ENCODE measurements at regions not wholly inside any gene's neighbourhood (a gene's known extent, or its start where the extent isn't known, plus 50 kb on each side); places are given as distances from the start of the nearest gene placed in this dataset.

- Mint-ChIP-seq H3K27me3 (no peaks in the 10 kb centered on the region), H3K4me3 (no peak overlapping the region), H3K27ac (no peak overlapping the region), H3K9me3 (peaks cover 12% of the 10 kb centered on the region), H3K4me1 (no peaks in the 10 kb centered on the region), H3K36me3 (ENCODE audit: low read depth) (no peaks in the 10 kb centered on the region)
- intact Hi-C loops (cut with micrococcal nuclease) = no loop called here
- DNase-seq = no peak
- ChIA-PET CTCF (no interaction called here), POLR2A (no interaction called here)
- ATAC-seq (ENCODE audit: low read depth) = no peak
- TF ChIP-seq CTCF (IDR thresholded peaks at IDR 0.05) = no peak
Observed at GRCh38 chr3:118597184-118597583, 437.5 kb downstream of the IGSF11 start.

- Mint-ChIP-seq H3K4me3 (no peak overlapping the region), H3K27me3 (no peaks in the 10 kb centered on the region), H3K36me3 (ENCODE audit: low read depth) (no peaks in the 10 kb centered on the region), H3K27ac (no peak overlapping the region), H3K4me1 (no peaks in the 10 kb centered on the region), H3K9me3 (peaks cover 13% of the 10 kb centered on the region)
- TF ChIP-seq CTCF (IDR thresholded peaks at IDR 0.05) = no peak
- no peak for DNase-seq
- CTCF ChIA-PET = no interaction called here
- ATAC-seq (ENCODE audit: low read depth) = no peak
- intact Hi-C loops (cut with micrococcal nuclease) = no loop called here
- POLR2A ChIA-PET = no interaction called here
Observed at GRCh38 chr3:118607915-118608820, 426.5 kb downstream of the IGSF11 start.

- CTCF ChIA-PET = no interaction called here
- ATAC-seq (ENCODE audit: low read depth) (no peak), DNase-seq (no peak)
- no peaks in the 10 kb centered on the region for H3K27me3 Mint-ChIP-seq
- H3K4me3 Mint-ChIP-seq = no peak overlapping the region
- no peak for TF ChIP-seq CTCF (IDR thresholded peaks at IDR 0.05)
- no peaks in the 10 kb centered on the region for H3K36me3 Mint-ChIP-seq (ENCODE audit: low read depth)
- POLR2A ChIA-PET = no interaction called here
- no peaks in the 10 kb centered on the region for H3K9me3 Mint-ChIP-seq
- H3K27ac Mint-ChIP-seq = no peak overlapping the region
- no peaks in the 10 kb centered on the region for H3K4me1 Mint-ChIP-seq
- intact Hi-C loops (cut with micrococcal nuclease) = no loop called here
Observed at GRCh38 chr3:118618247-118619040, 416.2 kb downstream of the IGSF11 start.

GRCh38 chr3:118626453-118626852, 408.2 kb downstream of the IGSF11 start:
- no peak for TF ChIP-seq CTCF (IDR thresholded peaks at IDR 0.05)
- ChIA-PET POLR2A (no interaction called here), CTCF (no interaction called here)
- H3K4me1 Mint-ChIP-seq = no peaks in the 10 kb centered on the region
- DNase-seq (no peak), ATAC-seq (ENCODE audit: low read depth) (no peak)
- intact Hi-C loops (cut with micrococcal nuclease) = no loop called here
- peaks cover 2% of the 10 kb centered on the region for H3K27me3 Mint-ChIP-seq
- no peak overlapping the region for H3K27ac Mint-ChIP-seq
- no peak overlapping the region for H3K4me3 Mint-ChIP-seq
- no peaks in the 10 kb centered on the region for H3K9me3 Mint-ChIP-seq
- H3K36me3 Mint-ChIP-seq (ENCODE audit: low read depth) = no peaks in the 10 kb centered on the region

GRCh38 chr3:118628704-118629341, 405.8 kb downstream of the IGSF11 start:
- Mint-ChIP-seq H3K27me3 (peaks cover 2% of the 10 kb centered on the region), H3K4me1 (no peaks in the 10 kb centered on the region), H3K4me3 (no peak overlapping the region), H3K36me3 (ENCODE audit: low read depth) (no peaks in the 10 kb centered on the region), H3K9me3 (no peaks in the 10 kb centered on the region), H3K27ac (no peak overlapping the region)
- POLR2A ChIA-PET = no interaction called here
- TF ChIP-seq CTCF (IDR thresholded peaks at IDR 0.05) = no peak
- DNase-seq (no peak), ATAC-seq (ENCODE audit: low read depth) (no peak)
- intact Hi-C loops (cut with micrococcal nuclease) = no loop called here
- CTCF ChIA-PET = no interaction called here
